ENCODE measurements at regions not wholly inside any gene's neighbourhood (a gene's known extent, or its start where the extent isn't known, plus 50 kb on each side); places are given as distances from the start of the nearest gene placed in this dataset.

GRCh38 chr6:153621491-153621890 lies 417.5 kb upstream of the OPRM1 start:
- no peak for DNase-seq

- no peak for DNase-seq
These were observed 418.0 kb upstream of the OPRM1 start for GRCh38 chr6:153621070-153621469.

- DNase-seq = no peak
These were observed 420.4 kb upstream of the OPRM1 start for GRCh38 chr6:153618371-153619322.

- DNase-seq = no peak
These were observed 422.5 kb upstream of the OPRM1 start for GRCh38 chr6:153616506-153616905.

GRCh38 chr6:153613719-153614455 lies 425.2 kb upstream of the OPRM1 start:
- no peak for DNase-seq

- no peak for DNase-seq
These were observed 436.6 kb upstream of the OPRM1 start for GRCh38 chr6:153602401-153602800.

GRCh38 chr6:153599901-153600300 lies 439.1 kb upstream of the OPRM1 start:
- no peak for DNase-seq

GRCh38 chr6:153595903-153596302 lies 443.1 kb upstream of the OPRM1 start:
- DNase-seq = no peak

- no peak for DNase-seq
These were observed 444.2 kb upstream of the OPRM1 start for GRCh38 chr6:153594871-153595270.

- DNase-seq = no peak
These were observed 447.9 kb upstream of the OPRM1 start for GRCh38 chr6:153591159-153591558.

- no peak for DNase-seq
These were observed 448.6 kb upstream of the OPRM1 start for GRCh38 chr6:153590411-153590810.

GRCh38 chr6:153588330-153588729 lies 450.7 kb upstream of the OPRM1 start:
- DNase-seq = no peak

- no peak for DNase-seq
These were observed 452.6 kb upstream of the RGS17 start for GRCh38 chr6:153583685-153584084.

GRCh38 chr6:153580776-153581175 lies 449.7 kb upstream of the RGS17 start:
- DNase-seq = no peak

- DNase-seq = no peak
These were observed 444.4 kb upstream of the RGS17 start for GRCh38 chr6:153575528-153575927.

GRCh38 chr6:153574231-153574630 lies 443.1 kb upstream of the RGS17 start:
- no peak for DNase-seq

GRCh38 chr6:153572371-153572770 lies 441.3 kb upstream of the RGS17 start:
- DNase-seq = no peak

GRCh38 chr6:153568628-153569027 lies 437.5 kb upstream of the RGS17 start:
- DNase-seq = no peak

GRCh38 chr6:153564803-153565202 lies 433.7 kb upstream of the RGS17 start:
- DNase-seq = no peak

GRCh38 chr6:153563001-153563400 lies 431.9 kb upstream of the RGS17 start:
- DNase-seq = no peak

- peak in 1 of 2 experiments; percentile 20 for DNase-seq
These were observed 422.5 kb upstream of the RGS17 start for GRCh38 chr6:153553627-153554026.

- DNase-seq = no peak
These were observed 408.5 kb upstream of the RGS17 start for GRCh38 chr6:153539602-153540001.

GRCh38 chr6:153538491-153538890 lies 407.4 kb upstream of the RGS17 start:
- DNase-seq = no peak

GRCh38 chr6:153537422-153537821 lies 406.3 kb upstream of the RGS17 start:
- no peak for DNase-seq
